T-helper 9 cell (primary cell): ENCODE measurements at regions not wholly inside any gene's neighbourhood (a gene's known extent, or its start where the extent isn't known, plus 50 kb on each side); places are given as distances from the start of the nearest gene placed in this dataset.
A peak's percentile ranks its signal among the peaks of the same experiment; 100 is the strongest.

Experiments used
- DNase-seq: peaks from one replicate; pipeline ENCODE4 v3.0.0-alpha.2; 2020

GRCh38 chr13:73741111-73741510 lies 393.1 kb downstream of the KLF12 start:
- no peak for DNase-seq

- DNase-seq, result no peak
Measured at GRCh38 chr13:73740666-73741065, 393.5 kb downstream of the KLF12 start.

- no peak for DNase-seq
Measured at GRCh38 chr13:73739394-73739793, 394.8 kb downstream of the KLF12 start.

DNA sequence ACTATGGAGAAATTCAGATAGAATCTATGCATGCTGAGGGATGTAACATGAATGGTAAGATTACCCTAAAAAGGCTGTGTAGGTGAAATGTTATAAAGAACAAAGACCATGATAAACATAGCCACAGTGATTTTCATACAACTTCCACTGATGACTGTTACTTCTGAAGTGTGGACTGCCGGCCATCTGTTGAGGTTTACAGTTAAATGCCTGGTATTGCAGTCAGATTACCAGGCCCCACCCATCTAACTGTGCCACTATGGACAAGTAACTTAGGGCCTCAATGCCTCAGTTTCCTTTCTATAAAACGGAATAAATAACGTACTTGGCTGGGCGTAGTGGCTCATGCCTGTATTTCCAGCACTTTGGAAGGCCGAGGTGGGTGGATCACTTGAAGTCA lies 395.6 kb downstream of the KLF12 start:
- no peak for DNase-seq

DNA sequence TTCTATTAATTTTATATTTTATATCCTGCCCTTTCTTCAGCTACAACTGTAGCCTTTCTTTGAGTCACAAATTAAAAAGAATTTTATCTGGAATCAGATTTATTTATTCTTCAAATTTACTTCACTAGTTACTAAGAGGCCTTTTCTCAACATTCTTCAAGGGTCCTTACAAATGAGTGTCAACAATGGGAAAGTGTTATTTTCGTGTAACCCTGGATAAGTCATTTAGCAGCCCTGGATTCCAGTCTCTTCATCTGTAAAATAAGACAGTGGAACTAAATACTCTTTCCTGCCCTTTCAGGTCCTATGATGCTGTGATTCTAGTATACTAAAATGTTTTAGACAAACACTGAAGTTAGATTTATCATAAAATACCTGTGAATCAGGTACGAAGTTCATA lies 397.0 kb downstream of the KLF12 start:
- DNase-seq, result no peak

DNA sequence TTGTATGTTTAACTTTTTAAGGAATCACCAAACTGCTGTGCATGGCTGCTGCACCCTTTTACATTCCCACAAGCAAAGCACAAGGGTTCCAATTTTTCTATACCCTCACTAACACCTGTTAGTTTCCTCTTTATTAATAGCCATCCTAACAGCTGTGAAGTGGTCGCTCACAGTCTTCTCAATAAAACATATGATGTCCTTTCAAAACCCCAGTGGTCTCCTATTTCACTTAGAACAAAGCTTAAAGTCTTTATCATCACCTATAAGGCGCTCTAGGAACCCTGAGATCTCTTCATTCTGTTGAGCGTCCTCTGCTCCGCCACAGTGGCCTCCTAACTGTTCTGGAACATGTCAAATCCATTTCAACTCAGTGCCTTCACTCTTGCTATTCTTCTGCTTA lies 400.5 kb downstream of the KLF12 start:
- DNase-seq, result no peak

GRCh38 chr13:73732350-73732749 lies 401.9 kb downstream of the KLF12 start:
- no peak for DNase-seq

GRCh38 chr13:73731564-73731963 lies 402.6 kb downstream of the KLF12 start:
- no peak for DNase-seq

DNA sequence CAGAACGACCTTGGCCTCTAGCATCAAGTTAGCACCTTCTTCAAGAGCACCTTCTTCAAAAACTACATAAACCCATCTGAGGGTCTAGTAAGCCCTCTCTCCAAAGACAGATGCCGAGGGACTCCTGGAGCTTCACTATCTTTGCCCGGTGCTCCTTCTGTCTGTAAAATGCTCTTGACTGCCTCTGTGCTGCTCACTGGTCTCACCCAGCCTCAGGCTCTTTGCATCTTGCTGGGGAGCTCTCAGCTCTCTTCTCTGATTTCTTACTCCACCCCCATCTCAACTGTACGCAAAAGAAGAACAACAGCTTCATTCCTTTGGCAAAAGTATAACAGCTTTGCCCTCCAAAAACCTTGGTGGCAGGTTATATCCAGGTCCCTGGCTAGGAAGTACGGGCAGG lies 404.2 kb downstream of the KLF12 start:
- no peak for DNase-seq

DNA sequence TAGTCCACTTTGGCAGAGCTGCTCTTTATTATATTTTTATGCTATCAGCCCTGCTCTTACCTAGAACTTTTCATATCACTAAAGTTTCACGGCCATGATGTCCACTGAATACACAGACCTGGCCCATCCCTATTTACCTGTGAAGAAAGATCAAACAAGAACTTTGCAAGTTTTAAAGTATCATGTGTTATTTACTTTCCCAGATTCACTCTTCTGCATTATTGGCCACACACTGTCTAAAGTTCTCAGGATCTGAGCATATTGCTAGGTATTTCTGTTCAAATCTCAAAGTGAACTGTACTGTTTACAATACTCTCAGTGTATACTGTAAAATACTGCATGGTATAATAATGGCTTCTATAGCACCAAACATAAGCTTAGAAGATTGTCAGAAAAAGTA lies 405.2 kb downstream of the KLF12 start:
- no peak for DNase-seq

DNA sequence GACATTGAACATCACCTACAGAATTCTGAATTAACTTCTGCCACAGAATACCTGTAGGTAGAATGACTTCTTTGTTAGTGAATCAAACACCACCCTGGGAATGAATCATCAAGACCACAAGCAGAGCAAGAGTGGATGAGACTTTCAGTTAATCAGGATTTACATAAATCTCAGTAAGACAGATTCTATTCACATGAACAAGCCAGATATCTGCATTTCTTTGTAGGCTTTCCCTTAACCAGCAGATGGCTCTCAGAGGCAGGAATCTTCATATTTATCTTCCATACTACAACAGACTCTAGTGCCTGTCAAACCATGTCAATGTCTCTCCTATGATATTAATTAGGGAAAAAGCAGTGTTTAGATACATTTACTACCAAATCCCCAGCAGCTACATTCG lies 412.1 kb downstream of the KLF12 start:
- no peak for DNase-seq

DNA sequence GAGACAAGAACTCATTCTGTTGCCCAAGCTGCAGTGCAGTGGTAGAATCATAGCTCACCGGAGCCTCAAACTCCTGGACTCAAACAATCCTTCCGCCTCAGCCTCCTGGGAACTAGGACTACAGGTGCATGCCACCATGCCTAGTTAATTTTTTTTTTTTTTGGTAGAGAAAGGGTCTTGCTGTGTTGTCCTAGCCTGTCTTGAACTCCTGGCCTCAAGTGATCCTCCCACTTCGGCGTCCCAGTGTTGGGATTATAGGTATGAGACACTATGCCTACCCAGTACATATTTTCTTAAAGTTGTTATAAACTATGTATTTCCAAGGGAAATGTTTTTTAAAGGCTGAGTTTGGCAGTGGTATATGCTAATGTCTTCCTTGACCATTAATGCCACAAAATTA lies 412.6 kb downstream of the KLF12 start:
- DNase-seq, result no peak

- DNase-seq, result no peak
Measured at GRCh38 chr13:73720216-73720840, 413.9 kb downstream of the KLF12 start.

GRCh38 chr13:73718246-73718645 lies 416.0 kb downstream of the KLF12 start:
- DNase-seq, result no peak

DNA sequence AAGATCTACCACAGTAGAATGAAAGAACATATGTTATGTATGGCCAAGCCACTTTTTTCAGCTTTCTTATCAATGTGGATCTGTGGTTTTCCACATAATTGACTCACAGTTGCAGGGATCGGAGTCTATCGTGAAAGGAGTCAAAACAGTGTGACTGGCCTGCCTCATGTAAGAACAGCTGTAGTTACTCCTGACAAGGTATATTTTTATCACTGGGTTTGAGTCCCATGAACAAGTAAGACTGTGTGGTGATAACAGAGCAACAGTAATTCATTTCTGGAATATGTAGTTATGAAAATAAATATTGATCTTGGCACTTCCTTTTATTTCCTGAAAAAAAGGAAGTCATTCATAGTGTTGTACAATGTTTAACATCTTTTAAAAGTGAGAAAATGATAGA lies 416.6 kb downstream of the KLF12 start:
- no peak for DNase-seq

DNA sequence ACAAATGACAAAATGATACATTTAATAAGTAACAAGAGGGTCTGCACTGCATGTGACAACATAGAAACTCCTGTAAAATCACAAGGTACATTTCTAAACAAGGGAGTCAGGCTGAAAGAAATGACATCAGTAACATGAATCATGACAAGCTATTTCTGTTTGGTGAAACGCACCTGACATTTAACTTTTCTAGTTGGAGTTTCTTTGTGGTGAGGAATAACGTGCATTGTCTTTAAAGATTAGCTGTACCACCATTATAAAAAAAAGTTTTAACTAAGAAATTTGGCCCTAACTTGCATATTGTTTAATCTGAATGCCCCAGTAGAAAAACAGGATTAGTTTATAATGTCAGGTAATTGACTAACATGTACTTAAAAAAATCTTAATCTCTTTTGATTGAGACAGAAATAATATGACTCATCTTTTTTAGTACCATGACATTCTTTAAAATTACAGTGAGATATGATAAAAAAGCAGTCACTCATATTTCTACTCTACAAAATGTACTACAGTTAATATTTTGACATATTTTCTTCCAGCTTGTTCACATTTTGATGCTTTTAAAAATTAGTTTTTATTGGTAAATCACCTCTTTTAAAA lies 418.2 kb downstream of the KLF12 start:
- DNase-seq, result no peak

DNA sequence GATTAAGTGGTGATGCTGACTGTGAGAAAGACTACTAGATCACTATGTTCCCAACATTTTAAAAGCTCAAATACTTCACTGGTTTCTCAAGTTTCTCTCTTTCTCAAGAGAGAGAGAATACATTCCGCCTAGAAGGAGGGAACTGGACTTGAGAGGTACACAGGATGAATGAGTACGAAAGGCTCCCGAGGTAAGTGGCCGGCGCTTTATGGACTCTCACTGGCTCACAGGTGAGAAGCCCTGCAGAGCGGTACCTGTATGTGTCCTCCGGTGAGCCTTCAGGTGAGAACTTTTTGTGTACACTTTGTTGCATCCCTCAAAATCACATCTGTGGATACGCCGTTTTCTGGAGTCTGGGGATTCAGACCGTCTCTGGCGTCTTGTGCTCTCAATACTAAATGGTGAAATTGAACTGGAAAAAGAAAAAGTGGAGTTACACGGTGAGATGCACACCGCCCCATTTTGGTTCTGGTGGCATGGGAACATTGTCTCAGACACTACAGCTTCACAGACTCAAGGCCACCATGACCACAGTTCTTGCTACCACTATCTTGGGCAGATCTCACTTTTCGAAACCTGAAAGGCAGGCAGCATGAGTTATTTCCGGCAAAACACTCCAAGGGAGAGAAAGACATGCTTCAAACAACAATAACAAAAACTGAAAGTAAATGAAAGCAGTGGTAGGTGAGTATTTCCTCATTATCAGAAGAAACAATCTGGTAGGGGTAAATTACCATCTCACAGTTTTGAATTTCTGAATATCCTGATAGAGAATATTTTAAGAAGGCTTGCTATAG lies 418.9 kb downstream of the KLF12 start:
- peak; percentile 15 for DNase-seq

- DNase-seq, result no peak
Measured at GRCh38 chr13:73714522-73714921, 419.7 kb downstream of the KLF12 start.

- peak; percentile 23 for DNase-seq
Measured at GRCh38 chr13:73708393-73708985, 425.7 kb downstream of the KLF12 start.

DNA sequence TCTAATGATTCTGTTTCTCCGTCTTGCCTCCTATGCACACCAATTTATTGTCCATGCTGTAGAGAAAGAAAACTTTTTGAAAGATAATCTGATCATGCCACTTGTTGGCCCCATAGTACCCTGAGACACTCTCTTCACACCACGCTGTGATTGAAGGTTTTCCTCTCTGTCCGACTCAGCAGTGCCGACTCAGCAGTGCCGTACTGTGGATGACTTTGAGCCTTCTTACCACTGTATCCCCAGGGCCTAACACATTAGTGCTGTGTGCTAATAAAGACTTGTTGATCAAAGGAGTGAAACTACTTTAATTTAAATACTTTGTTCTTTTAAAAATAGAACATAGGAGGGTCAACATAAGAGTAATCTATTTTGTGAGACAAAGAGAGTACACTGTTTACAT lies 429.6 kb downstream of the KLF12 start:
- DNase-seq, result no peak

DNA sequence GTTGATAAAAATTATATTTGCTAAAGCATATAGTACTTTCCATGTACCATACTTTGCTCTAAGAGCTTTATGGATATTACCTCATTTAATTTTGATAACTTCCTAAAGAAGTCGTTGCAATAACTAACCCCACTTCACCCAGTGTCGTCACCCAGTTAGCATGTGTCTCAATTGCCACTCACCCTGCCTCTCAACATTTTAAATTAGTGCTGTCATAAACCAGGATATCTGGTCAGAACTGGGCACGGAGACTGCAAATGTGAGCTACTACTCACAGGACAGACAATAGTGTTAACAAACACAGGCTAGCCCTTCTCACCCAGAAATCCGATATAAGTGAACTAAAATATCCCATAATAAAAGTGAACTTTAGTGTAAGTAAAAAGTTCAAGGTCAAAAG lies 430.6 kb downstream of the KLF12 start:
- DNase-seq, result no peak

GRCh38 chr13:73702419-73703071 lies 431.7 kb downstream of the KLF12 start:
- DNase-seq, result peak; percentile 6

GRCh38 chr13:73701160-73701559 lies 433.0 kb downstream of the KLF12 start:
- no peak for DNase-seq
